ENCODE measurements at regions not wholly inside any gene's neighbourhood (a gene's known extent, or its start where the extent isn't known, plus 50 kb on each side); places are given as distances from the start of the nearest gene placed in this dataset.

DNA sequence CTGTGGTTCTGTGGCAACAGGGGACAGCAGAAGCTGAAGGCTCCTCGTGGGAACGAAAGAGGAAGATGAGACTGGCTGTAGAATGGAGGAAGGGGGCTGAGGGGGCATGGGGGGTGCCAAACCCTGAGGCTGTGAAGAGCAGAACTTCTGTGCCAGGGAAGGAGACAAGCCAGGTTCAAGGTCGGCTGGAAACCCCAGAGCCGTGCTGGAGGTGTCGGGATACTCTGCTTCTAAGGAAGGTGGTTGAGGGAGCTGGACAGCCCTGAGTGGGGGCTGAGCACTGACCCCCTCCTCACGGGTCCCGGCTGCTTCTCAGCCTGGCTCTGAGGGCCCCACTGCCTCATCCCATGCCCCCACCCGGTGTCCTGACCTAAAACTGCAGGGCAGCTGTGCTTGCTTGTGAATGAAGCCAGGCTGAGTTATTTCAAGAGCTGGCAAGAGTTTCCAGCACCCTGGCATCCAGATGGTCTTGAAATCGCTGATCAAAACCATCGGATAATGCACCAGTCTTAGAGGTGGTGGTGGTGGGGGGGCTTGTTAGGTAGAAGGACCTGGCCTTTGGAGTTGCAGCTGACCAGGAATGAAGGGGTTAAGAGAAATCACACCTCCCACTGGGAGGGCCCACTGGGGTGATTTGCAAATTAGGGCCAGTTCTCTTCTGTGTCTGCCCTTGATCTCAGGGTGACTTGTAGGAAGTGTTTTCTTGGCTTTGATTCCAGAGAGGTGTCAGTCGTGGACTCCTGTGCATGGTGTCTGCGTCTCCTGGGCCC lies 218.9 kb upstream of the C1orf174 start:
- Histone ChIP-seq H3K9ac (ENCODE audit: low read depth, low read length) (no peak overlapping the region), H3K9me3 (ENCODE audit: insufficient read depth, low read length, severe bottlenecking) (no peaks in the 10 kb centered on the region)

DNA sequence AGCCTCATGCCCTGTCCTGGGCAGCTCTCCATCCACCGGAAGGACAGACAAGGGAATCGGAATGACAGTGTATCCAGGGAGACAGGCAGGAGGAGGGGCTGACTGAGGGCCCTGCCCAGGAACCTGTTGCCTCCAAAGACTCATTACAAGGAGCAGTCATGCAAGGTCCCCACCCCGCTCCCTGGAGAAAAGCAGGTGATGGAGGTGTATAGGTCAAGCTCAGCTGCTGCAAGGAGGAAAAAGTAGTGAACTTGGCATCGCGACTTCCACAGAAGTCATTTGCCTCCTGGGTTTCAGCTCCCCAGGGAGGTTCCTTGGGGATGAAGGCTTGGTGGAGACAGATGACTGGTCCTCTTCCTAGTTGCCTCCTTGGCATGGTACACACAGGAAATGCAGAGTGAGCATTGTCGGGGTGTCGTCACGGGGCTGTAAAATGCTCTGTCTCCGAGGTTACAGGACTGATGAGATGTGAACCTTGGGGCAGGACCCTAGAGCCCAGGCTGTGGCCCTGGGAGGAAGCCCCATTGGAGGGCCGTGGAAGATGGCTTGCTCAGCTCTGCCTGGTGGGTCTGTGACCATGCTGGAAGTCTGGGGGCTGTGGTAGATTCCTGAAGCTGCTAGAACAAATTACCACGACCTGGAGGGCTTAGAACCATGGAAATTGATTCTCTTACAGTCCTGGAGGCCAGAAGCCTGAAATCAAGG lies 219.6 kb upstream of the C1orf174 start:
- ATAC-seq (ENCODE audit: insufficient read depth, low read depth), result no peak
- H4K20me1 ChIP-seq (ENCODE audit: insufficient read depth, low read length), result no peaks in the 10 kb centered on the region
- TF ChIP-seq CTCF (IDR thresholded peaks at IDR 0.05; ENCODE audit: borderline replicate concordance, extremely low read depth, low read length, poor library complexity, severe bottlenecking) (no peak), EZH2 (IDR thresholded peaks at IDR 0.05; ENCODE audit: borderline replicate concordance, low read depth, low read length, severe bottlenecking) (no peak)
- H3K9ac ChIP-seq (ENCODE audit: low read depth, low read length), result no peak overlapping the region
- no peak overlapping the region for H2AFZ ChIP-seq (ENCODE audit: low read depth, low read length)
- H3K36me3 ChIP-seq (ENCODE audit: insufficient read depth, low read length), result no peaks in the 10 kb centered on the region
- H3K4me2 ChIP-seq (ENCODE audit: insufficient read depth, low read length), result no peak overlapping the region
- DNase-seq, result no peak
- no peaks in the 10 kb centered on the region for H3K79me2 ChIP-seq (ENCODE audit: insufficient read depth, low read length)
- H3K4me3 ChIP-seq (ENCODE audit: low read depth in 1 of 2, low read length in 2 of 2), result no peak overlapping the region
- H3K9me3 ChIP-seq (ENCODE audit: insufficient read depth, low read length, severe bottlenecking), result no peaks in the 10 kb centered on the region
- no peaks in the 10 kb centered on the region for H3K4me1 ChIP-seq (ENCODE audit: insufficient read depth, low read length)
- H3K27ac ChIP-seq (ENCODE audit: low read length), result no peak overlapping the region
- H3K27me3 ChIP-seq (ENCODE audit: insufficient read depth, low read length, poor library complexity), result no peaks in the 10 kb centered on the region

More for the DNA sequence above, 218.9 kb upstream of the C1orf174 start:
- Histone ChIP-seq H3K27ac (ENCODE audit: low read length) (no peak overlapping the region), H3K27me3 (ENCODE audit: insufficient read depth, low read length, poor library complexity) (no peaks in the 10 kb centered on the region), H3K79me2 (ENCODE audit: insufficient read depth, low read length) (no peaks in the 10 kb centered on the region), H3K4me1 (ENCODE audit: insufficient read depth, low read length) (no peaks in the 10 kb centered on the region), H3K4me2 (ENCODE audit: insufficient read depth, low read length) (no peak overlapping the region), H2AFZ (ENCODE audit: low read depth, low read length) (no peak overlapping the region), H3K36me3 (ENCODE audit: insufficient read depth, low read length) (no peaks in the 10 kb centered on the region), H3K4me3 (ENCODE audit: low read depth in 1 of 2, low read length in 2 of 2) (no peak overlapping the region), H4K20me1 (ENCODE audit: insufficient read depth, low read length) (no peaks in the 10 kb centered on the region)
- no peak for DNase-seq
- no peak for ATAC-seq (ENCODE audit: insufficient read depth, low read depth)
- no peak for TF ChIP-seq CTCF (IDR thresholded peaks at IDR 0.05; ENCODE audit: borderline replicate concordance, extremely low read depth, low read length, poor library complexity, severe bottlenecking)
- no peak for TF ChIP-seq EZH2 (IDR thresholded peaks at IDR 0.05; ENCODE audit: borderline replicate concordance, low read depth, low read length, severe bottlenecking)

DNA sequence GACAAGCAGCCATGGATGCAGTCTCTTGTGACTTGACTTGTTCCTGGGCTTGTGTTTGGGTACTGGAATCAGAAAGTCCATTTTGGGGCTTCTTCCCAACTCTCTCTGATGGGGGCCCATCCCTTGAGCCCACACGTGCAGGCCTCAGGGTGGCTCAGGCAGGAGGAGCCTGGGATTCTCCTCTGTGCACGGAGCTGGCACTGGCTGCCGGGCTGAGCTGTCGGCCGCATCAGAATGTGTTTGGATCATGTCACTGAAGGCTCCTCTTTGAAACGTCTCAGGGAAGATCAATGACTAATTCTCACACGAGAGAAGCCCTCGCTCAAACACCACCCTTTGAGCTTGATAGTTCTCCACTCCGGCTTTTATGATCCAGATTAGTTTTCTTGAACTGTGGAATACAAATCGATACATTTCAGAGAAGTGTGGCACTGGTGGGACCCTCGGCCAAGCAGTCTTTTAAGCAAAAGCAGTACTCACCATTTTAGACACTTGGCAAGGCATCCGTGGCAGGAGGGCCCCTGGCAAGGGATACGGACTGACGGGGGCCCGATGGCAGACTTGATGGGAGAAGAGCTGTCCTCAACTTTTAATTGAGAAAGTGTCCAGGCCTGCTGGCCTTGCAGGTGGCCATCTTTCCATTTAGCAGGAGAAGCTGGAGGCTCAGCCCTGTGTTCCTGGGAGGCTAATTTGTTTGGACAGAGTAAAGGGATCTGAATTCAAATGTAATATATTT lies 220.7 kb upstream of the C1orf174 start:
- H3K79me2 ChIP-seq (ENCODE audit: insufficient read depth, low read length), result no peaks in the 10 kb centered on the region
- H3K27ac ChIP-seq (ENCODE audit: low read length), result no peak overlapping the region
- no peak overlapping the region for H3K4me2 ChIP-seq (ENCODE audit: insufficient read depth, low read length)
- no peaks in the 10 kb centered on the region for H4K20me1 ChIP-seq (ENCODE audit: insufficient read depth, low read length)
- H3K9ac ChIP-seq (ENCODE audit: low read depth, low read length), result no peak overlapping the region
- no peak for TF ChIP-seq EZH2 (IDR thresholded peaks at IDR 0.05; ENCODE audit: borderline replicate concordance, low read depth, low read length, severe bottlenecking)
- no peak for TF ChIP-seq CTCF (IDR thresholded peaks at IDR 0.05; ENCODE audit: borderline replicate concordance, extremely low read depth, low read length, poor library complexity, severe bottlenecking)
- no peaks in the 10 kb centered on the region for H3K4me1 ChIP-seq (ENCODE audit: insufficient read depth, low read length)
- H3K36me3 ChIP-seq (ENCODE audit: insufficient read depth, low read length), result no peaks in the 10 kb centered on the region
- H2AFZ ChIP-seq (ENCODE audit: low read depth, low read length), result no peak overlapping the region
- H3K4me3 ChIP-seq (ENCODE audit: low read depth in 1 of 2, low read length in 2 of 2), result no peak overlapping the region
- ATAC-seq (ENCODE audit: insufficient read depth, low read depth) (no peak), DNase-seq (no peak)
- no peaks in the 10 kb centered on the region for H3K27me3 ChIP-seq (ENCODE audit: insufficient read depth, low read length, poor library complexity)
- H3K9me3 ChIP-seq (ENCODE audit: insufficient read depth, low read length, severe bottlenecking), result no peaks in the 10 kb centered on the region

All from DND-41 (cell line).